H1 (cell line): ENCODE measurements at regions not wholly inside any gene's neighbourhood (a gene's known extent, or its start where the extent isn't known, plus 50 kb on each side); places are given as distances from the start of the nearest gene placed in this dataset.

Source experiments
- BACH1 ChIP-seq: IDR thresholded peaks from 2 replicates; pipeline ENCODE4 v1.6.1; 2012; ENCODE audit warnings: low read length, improper control_type of control experiment
- CBX5 ChIP-seq: fragments of 300-800, 300-1000 bp; sonication (generic); IDR thresholded peaks from 2 replicates; pipeline ENCODE4 v1.7.1; 2016; ENCODE audit warnings: antibody characterized with exemption, low read length, low read depth
- EZH2 ChIP-seq: fragments of 200-600 bp; sonication (generic); IDR thresholded peaks from 2 replicates; pipeline ENCODE4 v1.7.1; 2012; ENCODE audit warnings: low read depth, mild to moderate bottlenecking, moderate library complexity, low read length, inconsistent platforms; ENCODE audit not compliant: severe bottlenecking
- JUND ChIP-seq: IDR thresholded peaks from 2 replicates; pipeline ENCODE4 v1.6.1; 2011; ENCODE audit warnings: mild to moderate bottlenecking, improper control_type of control experiment, low read length
- MAFK ChIP-seq: IDR thresholded peaks from 2 replicates; pipeline ENCODE4 v1.6.1; 2012; ENCODE audit warnings: low read depth, mild to moderate bottlenecking, improper control_type of control experiment, low read length
- POLR2A ChIP-seq, 2 experiments: IDR thresholded peaks; 1 replicate in 1 of 2; 2 replicates in 1 of 2; pipeline ENCODE4 v1.6.1; 2011; ENCODE audit warnings: low read depth in 2 of 2, low read length in 2 of 2, mild to moderate bottlenecking in 2 of 2; ENCODE audit errors: control extremely low read depth in 1 of 2
- POLR2AphosphoS5 ChIP-seq: IDR thresholded peaks from 2 replicates; pipeline ENCODE4 v1.6.1; 2011; ENCODE audit warnings: low read depth, low read length
- SP1 ChIP-seq: IDR thresholded peaks from 2 replicates; pipeline ENCODE4 v1.6.1; 2011; ENCODE audit warnings: low read depth, low read length
- ZNF274 ChIP-seq: IDR thresholded peaks from 2 replicates; pipeline ENCODE4 v1.7.0; 2012; ENCODE audit warnings: low read length, borderline replicate concordance; ENCODE audit errors: extremely low read depth
- TF ChIP-seq, protein P1 (sequence below), 3 experiments: IDR thresholded peaks; 1 replicate in 2 of 3; 2 replicates in 1 of 3; pipeline versions ENCODE4 v1.5.1 to v1.6.1; 2011; ENCODE audit warnings: low read length in 3 of 3, mild to moderate bottlenecking in 3 of 3, inconsistent platforms in 2 of 3, low read depth in 1 of 3, moderate library complexity in 1 of 3; ENCODE audit not compliant: insufficient read depth in 1 of 3; ENCODE audit errors: control extremely low read depth in 1 of 3
- TF ChIP-seq, protein P2 (sequence below): IDR thresholded peaks from 2 replicates; pipeline ENCODE4 v1.6.1; 2011; ENCODE audit warnings: low read length, improper control_type of control experiment
- TF ChIP-seq, protein P3 (sequence below): IDR thresholded peaks from 2 replicates; pipeline ENCODE4 v1.6.1; 2012; ENCODE audit warnings: inconsistent platforms
- TF ChIP-seq, protein P4 (sequence below): IDR thresholded peaks from 2 replicates; pipeline ENCODE4 v1.6.1; 2011; ENCODE audit warnings: low read depth, mild to moderate bottlenecking, low read length; ENCODE audit not compliant: insufficient read depth

DNA sequence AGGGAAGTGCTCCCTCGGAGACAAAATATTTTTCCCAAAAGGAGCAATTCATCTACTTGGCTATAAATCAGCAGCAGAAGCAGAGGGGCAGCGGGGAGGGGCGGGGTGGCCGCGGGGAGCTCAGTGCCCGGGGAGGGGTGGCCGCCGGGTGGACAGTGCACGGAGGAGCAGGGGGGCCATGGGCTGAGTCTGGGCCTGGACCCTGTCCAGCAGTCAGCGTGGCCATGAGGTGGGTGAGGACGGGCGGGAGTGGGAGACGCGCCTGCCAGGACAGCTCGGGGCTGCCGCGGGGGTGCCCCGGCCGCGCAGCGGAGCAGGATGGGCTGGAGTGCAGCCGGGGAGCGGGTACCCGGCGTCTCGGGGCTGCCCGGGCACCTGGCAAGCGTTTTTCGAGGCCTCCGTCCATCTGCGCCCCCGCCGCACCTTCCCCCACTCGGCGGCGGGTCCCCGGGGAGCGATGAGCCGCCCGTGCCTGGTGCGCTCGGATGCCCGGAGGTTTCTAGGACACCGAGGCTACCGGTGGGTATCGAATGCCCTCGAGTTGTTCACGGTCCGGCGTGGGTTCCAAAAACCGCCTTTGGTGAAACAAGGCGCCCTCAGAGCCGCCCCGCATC lies 229.5 kb downstream of the THBS2 start:
- TF ChIP-seq MAFK: no peak
- no peak for TF ChIP-seq EZH2
- TF ChIP-seq SP1: no peak
- TF ChIP-seq CBX5: no peak
- TF ChIP-seq POLR2AphosphoS5: no peak
- TF ChIP-seq POLR2A (IDR thresholded peaks at IDR 0.05; ENCODE audit: control extremely low read depth in 1 of 2, low read depth in 2 of 2, low read length in 2 of 2): no peak
- no peak for TF ChIP-seq JUND
- TF ChIP-seq, protein P1, sequence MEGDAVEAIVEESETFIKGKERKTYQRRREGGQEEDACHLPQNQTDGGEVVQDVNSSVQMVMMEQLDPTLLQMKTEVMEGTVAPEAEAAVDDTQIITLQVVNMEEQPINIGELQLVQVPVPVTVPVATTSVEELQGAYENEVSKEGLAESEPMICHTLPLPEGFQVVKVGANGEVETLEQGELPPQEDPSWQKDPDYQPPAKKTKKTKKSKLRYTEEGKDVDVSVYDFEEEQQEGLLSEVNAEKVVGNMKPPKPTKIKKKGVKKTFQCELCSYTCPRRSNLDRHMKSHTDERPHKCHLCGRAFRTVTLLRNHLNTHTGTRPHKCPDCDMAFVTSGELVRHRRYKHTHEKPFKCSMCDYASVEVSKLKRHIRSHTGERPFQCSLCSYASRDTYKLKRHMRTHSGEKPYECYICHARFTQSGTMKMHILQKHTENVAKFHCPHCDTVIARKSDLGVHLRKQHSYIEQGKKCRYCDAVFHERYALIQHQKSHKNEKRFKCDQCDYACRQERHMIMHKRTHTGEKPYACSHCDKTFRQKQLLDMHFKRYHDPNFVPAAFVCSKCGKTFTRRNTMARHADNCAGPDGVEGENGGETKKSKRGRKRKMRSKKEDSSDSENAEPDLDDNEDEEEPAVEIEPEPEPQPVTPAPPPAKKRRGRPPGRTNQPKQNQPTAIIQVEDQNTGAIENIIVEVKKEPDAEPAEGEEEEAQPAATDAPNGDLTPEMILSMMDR (IDR thresholded peaks at IDR 0.05; ENCODE audit: control extremely low read depth in 1 of 3, insufficient read depth in 1 of 3, low read depth in 1 of 3, low read length in 3 of 3): no peak
- no peak for TF ChIP-seq ZNF274
- TF ChIP-seq BACH1: no peak
- TF ChIP-seq, protein P2, sequence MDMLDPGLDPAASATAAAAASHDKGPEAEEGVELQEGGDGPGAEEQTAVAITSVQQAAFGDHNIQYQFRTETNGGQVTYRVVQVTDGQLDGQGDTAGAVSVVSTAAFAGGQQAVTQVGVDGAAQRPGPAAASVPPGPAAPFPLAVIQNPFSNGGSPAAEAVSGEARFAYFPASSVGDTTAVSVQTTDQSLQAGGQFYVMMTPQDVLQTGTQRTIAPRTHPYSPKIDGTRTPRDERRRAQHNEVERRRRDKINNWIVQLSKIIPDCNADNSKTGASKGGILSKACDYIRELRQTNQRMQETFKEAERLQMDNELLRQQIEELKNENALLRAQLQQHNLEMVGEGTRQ: no peak
- TF ChIP-seq, protein P3, sequence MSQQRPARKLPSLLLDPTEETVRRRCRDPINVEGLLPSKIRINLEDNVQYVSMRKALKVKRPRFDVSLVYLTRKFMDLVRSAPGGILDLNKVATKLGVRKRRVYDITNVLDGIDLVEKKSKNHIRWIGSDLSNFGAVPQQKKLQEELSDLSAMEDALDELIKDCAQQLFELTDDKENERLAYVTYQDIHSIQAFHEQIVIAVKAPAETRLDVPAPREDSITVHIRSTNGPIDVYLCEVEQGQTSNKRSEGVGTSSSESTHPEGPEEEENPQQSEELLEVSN: no peak
- TF ChIP-seq, protein P4, sequence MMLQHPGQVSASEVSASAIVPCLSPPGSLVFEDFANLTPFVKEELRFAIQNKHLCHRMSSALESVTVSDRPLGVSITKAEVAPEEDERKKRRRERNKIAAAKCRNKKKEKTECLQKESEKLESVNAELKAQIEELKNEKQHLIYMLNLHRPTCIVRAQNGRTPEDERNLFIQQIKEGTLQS: no peak
